RPMI7951 (cell line): ENCODE measurements at regions not wholly inside any gene's neighbourhood (a gene's known extent, or its start where the extent isn't known, plus 50 kb on each side); places are given as distances from the start of the nearest gene placed in this dataset.

Source experiments
- DNase-seq: peaks from one replicate; pipeline ENCODE4 v3.0.0-alpha.2; 2012; ENCODE audit warnings: low read depth

- peak; percentile 55 for DNase-seq
Measured at GRCh38 chr14:99322731-99323599, 51.0 kb upstream of the BCL11B start.

GRCh38 chr14:99321955-99322730 lies 50.1 kb upstream of the BCL11B start:
- no peak for DNase-seq
